ENCODE measurements at regions not wholly inside any gene's neighbourhood (a gene's known extent, or its start where the extent isn't known, plus 50 kb on each side); places are given as distances from the start of the nearest gene placed in this dataset.

DNA sequence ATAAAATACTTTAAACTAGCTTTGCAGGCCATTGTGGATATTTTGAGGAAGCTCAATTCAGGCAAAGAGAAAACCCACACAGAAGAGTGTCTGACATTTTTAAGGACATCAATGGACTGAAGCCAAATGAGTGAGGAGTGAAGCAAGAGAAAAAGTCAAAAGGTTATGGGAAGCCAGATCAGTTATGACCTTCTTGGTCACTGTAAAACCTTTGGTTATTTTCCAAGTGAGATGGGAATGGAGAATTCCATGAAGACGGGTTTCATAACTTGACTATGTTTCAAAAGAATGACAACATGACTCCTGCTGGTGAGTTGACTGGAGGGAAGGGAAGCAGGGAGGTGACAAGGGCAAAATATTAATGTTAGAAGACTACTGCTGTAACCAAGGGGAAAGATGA, 585.2 kb downstream of the EFNA5 start:
- no peaks in the 10 kb centered on the region for H3K4me1 ChIP-seq (ENCODE audit: control insufficient read depth in 1 of 2, insufficient read depth in 2 of 2, low read depth in 1 of 2, low read length in 1 of 2)
- TF ChIP-seq NFIC (IDR thresholded peaks at IDR 0.05; ENCODE audit: borderline replicate concordance) (no peak), RCOR1 (IDR thresholded peaks at IDR 0.05; ENCODE audit: low read length) (no peak)
- no peaks in the 10 kb centered on the region for H3K27me3 ChIP-seq (ENCODE audit: insufficient read depth)
- no peak overlapping the region for H3K4me3 ChIP-seq (ENCODE audit: low read depth in 2 of 2, low read length in 1 of 2)
- H3K36me3 ChIP-seq (replicated peaks in 1 of 2; ENCODE audit: control insufficient read depth in 1 of 2, insufficient read depth in 2 of 2, low read length in 1 of 2), result no peaks in the 10 kb centered on the region
- no peaks in the 10 kb centered on the region for H3K9me3 ChIP-seq
- POLR2A ChIA-PET, result no interaction called here
- no peak overlapping the region for H3K4me2 ChIP-seq
- H3F3A ChIP-seq (replicated peaks; ENCODE audit: insufficient read depth), result no peaks in the 10 kb centered on the region
- no peaks in the 10 kb centered on the region for H4K20me1 ChIP-seq (ENCODE audit: insufficient read depth)
- no peaks in the 10 kb centered on the region for H3K9me2 ChIP-seq
- DNase-seq, result no peak
- 81% methylated on average over 1 of the region's 1 CpG for WGBS (ENCODE audit: low lambda C conversion rate)
- H3K27ac ChIP-seq (ENCODE audit: low read depth in 2 of 2, low read length in 1 of 2), result no peak overlapping the region
- H3K9ac ChIP-seq, result no peak overlapping the region
- CTCF ChIA-PET, result no interaction called here
- H2AFZ ChIP-seq (ENCODE audit: low read depth), result no peak overlapping the region
- no peaks in the 10 kb centered on the region for H3K79me2 ChIP-seq (ENCODE audit: insufficient read depth)

GRCh38 chr5:107074996-107075395, 595.7 kb downstream of the EFNA5 start:
- DNase-seq, result no peak
- Histone ChIP-seq H4K20me1 (ENCODE audit: insufficient read depth) (no peaks in the 10 kb centered on the region), H3K4me3 (ENCODE audit: low read depth in 2 of 2, low read length in 1 of 2) (no peak overlapping the region), H3K4me1 (ENCODE audit: control insufficient read depth in 1 of 2, insufficient read depth in 2 of 2, low read depth in 1 of 2, low read length in 1 of 2) (no peaks in the 10 kb centered on the region), H3K9me3 (no peaks in the 10 kb centered on the region), H3K9ac (no peak overlapping the region), H2AFZ (ENCODE audit: low read depth) (no peak overlapping the region), H3K36me3 (replicated peaks in 1 of 2; ENCODE audit: control insufficient read depth in 1 of 2, insufficient read depth in 2 of 2, low read length in 1 of 2) (no peaks in the 10 kb centered on the region), H3K27ac (ENCODE audit: low read depth in 2 of 2, low read length in 1 of 2) (no peak overlapping the region), H3K79me2 (ENCODE audit: insufficient read depth) (no peaks in the 10 kb centered on the region), H3K4me2 (no peak overlapping the region), H3K27me3 (ENCODE audit: insufficient read depth) (no peaks in the 10 kb centered on the region), H3K9me2 (no peaks in the 10 kb centered on the region), H3F3A (replicated peaks; ENCODE audit: insufficient read depth) (no peaks in the 10 kb centered on the region)
- CTCF ChIA-PET, result no interaction called here
- 83% methylated on average over 1 of the region's 1 CpG for WGBS (ENCODE audit: low lambda C conversion rate)
- TF ChIP-seq SMC3 (IDR thresholded peaks at IDR 0.05; ENCODE audit: low read depth, low read length) (no peak), TEAD4 (IDR thresholded peaks at IDR 0.05; ENCODE audit: borderline replicate concordance, insufficient read depth) (no peak), MEF2A (IDR thresholded peaks at IDR 0.05; ENCODE audit: borderline replicate concordance, low read depth) (no peak), EZH2phosphoT487 (IDR thresholded peaks at IDR 0.05; ENCODE audit: borderline replicate concordance, low read depth) (no peak), EP300 (IDR thresholded peaks at IDR 0.05; ENCODE audit: borderline replicate concordance in 1 of 2, low read depth in 1 of 2, low read length in 1 of 2) (no peak), YY1 (IDR thresholded peaks at IDR 0.05; ENCODE audit: low read depth) (no peak), PBX3 (IDR thresholded peaks at IDR 0.05) (no peak), JUND (IDR thresholded peaks at IDR 0.05) (no peak), SIN3A (IDR thresholded peaks at IDR 0.05; ENCODE audit: borderline replicate concordance, low read depth, low read length) (no peak), RCOR1 (IDR thresholded peaks at IDR 0.05; ENCODE audit: low read length) (no peak), TAF1 (IDR thresholded peaks at IDR 0.05; ENCODE audit: borderline replicate concordance, low read depth, low read length) (no peak), CHD2 (IDR thresholded peaks at IDR 0.05; ENCODE audit: low read length, partially characterized antibody) (no peak), IRF3 (IDR thresholded peaks at IDR 0.05; ENCODE audit: low read depth, low read length) (no peak)
- POLR2A ChIA-PET, result no interaction called here
